VCaP (cell line): ENCODE measurements at regions not wholly inside any gene's neighbourhood (a gene's known extent, or its start where the extent isn't known, plus 50 kb on each side); places are given as distances from the start of the nearest gene placed in this dataset.

Experiments
- H3K27ac ChIP-seq: fragments of 450-650 bp; 2 replicates; pipeline ENCODE4 v1.5.1; 2017
- TF ChIP-seq, protein P1 (sequence below): fragments of 450-650 bp; conservative IDR thresholded peaks from 2 replicates; pipeline ENCODE4 v1.5.1; 2017; ENCODE audit warnings: mild to moderate bottlenecking, moderate library complexity

DNA sequence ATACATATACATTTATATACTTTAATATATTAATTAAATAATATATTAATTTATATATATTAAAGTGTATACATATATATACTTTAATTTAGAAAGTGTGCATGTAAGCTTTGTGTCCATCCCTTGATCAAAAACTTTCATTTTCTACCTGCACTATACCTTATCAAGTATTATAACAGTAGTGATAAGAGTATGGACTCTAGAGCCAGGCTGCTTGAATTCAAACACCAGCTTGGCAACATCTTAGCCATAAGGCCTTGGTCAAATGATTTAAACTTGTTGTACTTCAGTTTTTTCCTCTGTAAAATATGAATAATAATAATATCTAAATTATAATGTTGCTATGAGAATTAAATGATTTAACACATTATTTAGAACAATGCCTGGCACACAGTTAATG is 327.6 kb upstream of the NECTIN3 start:
- peak overlapping the region; percentile 85 for H3K27ac ChIP-seq
- TF ChIP-seq, protein P1, sequence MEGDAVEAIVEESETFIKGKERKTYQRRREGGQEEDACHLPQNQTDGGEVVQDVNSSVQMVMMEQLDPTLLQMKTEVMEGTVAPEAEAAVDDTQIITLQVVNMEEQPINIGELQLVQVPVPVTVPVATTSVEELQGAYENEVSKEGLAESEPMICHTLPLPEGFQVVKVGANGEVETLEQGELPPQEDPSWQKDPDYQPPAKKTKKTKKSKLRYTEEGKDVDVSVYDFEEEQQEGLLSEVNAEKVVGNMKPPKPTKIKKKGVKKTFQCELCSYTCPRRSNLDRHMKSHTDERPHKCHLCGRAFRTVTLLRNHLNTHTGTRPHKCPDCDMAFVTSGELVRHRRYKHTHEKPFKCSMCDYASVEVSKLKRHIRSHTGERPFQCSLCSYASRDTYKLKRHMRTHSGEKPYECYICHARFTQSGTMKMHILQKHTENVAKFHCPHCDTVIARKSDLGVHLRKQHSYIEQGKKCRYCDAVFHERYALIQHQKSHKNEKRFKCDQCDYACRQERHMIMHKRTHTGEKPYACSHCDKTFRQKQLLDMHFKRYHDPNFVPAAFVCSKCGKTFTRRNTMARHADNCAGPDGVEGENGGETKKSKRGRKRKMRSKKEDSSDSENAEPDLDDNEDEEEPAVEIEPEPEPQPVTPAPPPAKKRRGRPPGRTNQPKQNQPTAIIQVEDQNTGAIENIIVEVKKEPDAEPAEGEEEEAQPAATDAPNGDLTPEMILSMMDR: no peak

DNA sequence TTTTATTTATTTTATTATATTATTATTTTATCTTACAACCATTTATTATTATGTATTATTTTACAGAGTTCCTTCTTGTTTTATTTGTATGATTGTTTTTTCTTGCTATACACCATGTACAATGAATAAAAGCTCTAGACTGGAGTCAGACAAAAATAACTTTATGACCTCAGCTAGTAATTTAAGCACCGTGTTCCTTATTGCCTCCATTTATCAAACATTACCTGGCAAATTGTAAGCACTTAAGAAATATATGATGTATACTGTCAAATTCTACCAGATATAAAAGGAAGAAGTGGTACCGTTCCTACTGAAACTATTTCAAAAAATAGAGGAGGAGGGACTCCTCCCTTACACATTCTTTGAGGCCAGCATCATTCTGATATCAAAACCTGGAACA is 326.9 kb upstream of the NECTIN3 start:
- H3K27ac ChIP-seq: peak overlapping the region; percentile 85; the same call in 1 of the 2 replicates
- TF ChIP-seq, protein P1: no peak

GRCh38 chr3:110749006-110749405 is 322.6 kb upstream of the NECTIN3 start:
- TF ChIP-seq, protein P1: no peak
- peak overlapping the region; percentile 57; the same call in 1 of the 2 replicates for H3K27ac ChIP-seq

- TF ChIP-seq, protein P1: no peak
- H3K27ac ChIP-seq: no peak overlapping the region
Observed at GRCh38 chr3:110750201-110750600, 321.4 kb upstream of the NECTIN3 start.

DNA sequence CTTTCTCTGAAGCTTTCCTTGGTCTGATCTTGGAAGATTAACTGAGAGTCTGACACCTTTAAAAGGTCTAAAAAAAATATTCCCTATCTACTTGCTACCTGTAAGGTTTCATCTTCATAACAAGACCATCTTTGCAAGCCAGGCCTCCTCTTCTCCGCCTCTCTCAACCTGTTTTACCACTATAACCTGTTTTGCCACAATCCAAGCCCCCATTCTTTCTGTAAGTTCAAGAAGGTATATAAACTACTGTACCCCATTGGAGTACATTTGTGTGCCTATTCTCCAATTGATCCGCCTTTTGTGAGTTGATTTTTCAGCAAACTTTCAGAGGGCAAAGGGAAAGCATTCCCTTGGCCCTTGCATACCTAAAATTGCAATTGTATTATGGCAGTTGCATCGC is 319.3 kb upstream of the NECTIN3 start:
- TF ChIP-seq, protein P1: no peak
- H3K27ac ChIP-seq: no peak overlapping the region; the same call in 1 of the 2 replicates

GRCh38 chr3:110753516-110753915 is 318.1 kb upstream of the NECTIN3 start:
- TF ChIP-seq, protein P1: no peak
- H3K27ac ChIP-seq: peak overlapping the region; percentile 80

GRCh38 chr3:110754212-110754916 is 317.3 kb upstream of the NECTIN3 start:
- TF ChIP-seq, protein P1: no peak
- H3K27ac ChIP-seq: peak overlapping the region; percentile 80
